Astrocyte (in vitro differentiated cells and primary cell): ENCODE measurements at regions not wholly inside any gene's neighbourhood (a gene's known extent, or its start where the extent isn't known, plus 50 kb on each side); places are given as distances from the start of the nearest gene placed in this dataset.

Experiments
- CTCF ChIP-seq: IDR thresholded peaks from 2 replicates; pipeline ENCODE4 v1.5.1; 2011; ENCODE audit warnings: low read depth, mild to moderate bottlenecking, inconsistent platforms, low read length, moderate library complexity; ENCODE audit not compliant: insufficient read depth
- EZH2 ChIP-seq: IDR thresholded peaks from 2 replicates; pipeline ENCODE4 v1.6.1; 2012; ENCODE audit warnings: mild to moderate bottlenecking, low read length, inconsistent platforms; ENCODE audit not compliant: insufficient read depth

GRCh38 chr12:61531195-61531594, 729.0 kb upstream of the USP15 start:
- TF ChIP-seq CTCF (no peak), EZH2 (no peak)
